ENCODE measurements at regions not wholly inside any gene's neighbourhood (a gene's known extent, or its start where the extent isn't known, plus 50 kb on each side); places are given as distances from the start of the nearest gene placed in this dataset.

- CTCF ChIA-PET (ENCODE audit: partially characterized antibody), result no interaction called here
- no peak for FAIRE-seq
- no peaks in the 10 kb centered on the region for H3K4me1 ChIP-seq (replicated peaks in 1 of 4; ENCODE audit: control insufficient read depth in 3 of 4, insufficient read depth in 4 of 4, low read length in 3 of 4)
Measured at GRCh38 chr7:124440081-124440480, 325.5 kb downstream of the GPR37 start.

More at GRCh38 chr7:124440081-124440480, 325.5 kb downstream of the GPR37 start:
- Histone ChIP-seq H3K56ac (replicated peaks; ENCODE audit: insufficient read length, low read depth, low read length) (no peak overlapping the region), H3K9me3 (ENCODE audit: insufficient read depth in 2 of 2, low read depth in 1 of 2, low read length in 1 of 2) (no peaks in the 10 kb centered on the region), H3K36me3 (ENCODE audit: control insufficient read depth in 2 of 4, insufficient read depth in 4 of 4, low read length in 3 of 4) (no peaks in the 10 kb centered on the region), H3K9ac (replicated peaks in 1 of 4; ENCODE audit: extremely low read depth in 1 of 4, low read depth in 3 of 4, low read length in 3 of 4) (no peak overlapping the region), H3K23ac (ENCODE audit: insufficient read length) (no peak overlapping the region), H2BK15ac (ENCODE audit: low read length) (no peak overlapping the region), H4K8ac (ENCODE audit: extremely low read depth, insufficient read depth, low read length) (no peak overlapping the region), H4K20me1 (replicated peaks in 1 of 2; ENCODE audit: control insufficient read depth in 1 of 2, insufficient read depth in 2 of 2, low read length in 2 of 2) (no peaks in the 10 kb centered on the region), H3K4me3 (ENCODE audit: extremely low read depth in 1 of 4, insufficient read depth in 2 of 4, low read depth in 3 of 4, low read length in 4 of 4) (no peak overlapping the region), H2BK12ac (ENCODE audit: low read depth, low read length) (no peak overlapping the region), H2AFZ (ENCODE audit: low read length) (no peak overlapping the region), H3K79me1 (ENCODE audit: low read depth, low read length) (no peaks in the 10 kb centered on the region), H3K4ac (replicated peaks; ENCODE audit: insufficient read length, low read depth, low read length) (no peak overlapping the region), H3K23me2 (ENCODE audit: low read depth, low read length) (no peaks in the 10 kb centered on the region), H2BK5ac (ENCODE audit: low read depth, low read length) (no peak overlapping the region), H3K27ac (ENCODE audit: low read depth, low read length) (no peak overlapping the region), H2BK20ac (ENCODE audit: low read length) (no peak overlapping the region), H2AK5ac (ENCODE audit: low read depth, low read length) (no peak overlapping the region), H2BK120ac (replicated peaks; ENCODE audit: low read depth, low read length) (no peak overlapping the region), H3K14ac (ENCODE audit: insufficient read length) (no peak overlapping the region), H3K27me3 (replicated peaks in 1 of 4; ENCODE audit: control insufficient read depth in 3 of 4, extremely low read depth in 1 of 4, insufficient read depth in 3 of 4, low read length in 3 of 4) (no peaks in the 10 kb centered on the region), H3K79me2 (ENCODE audit: control insufficient read depth in 1 of 2, insufficient read depth in 2 of 2, low read length in 2 of 2) (no peaks in the 10 kb centered on the region), H3K18ac (ENCODE audit: extremely low read depth, low read length) (no peak overlapping the region), H4K5ac (ENCODE audit: insufficient read length, low read depth, low read length) (no peak overlapping the region), H4K91ac (replicated peaks; ENCODE audit: insufficient read length, low read length) (no peak overlapping the region), H3K4me2 (ENCODE audit: insufficient read depth in 1 of 2, low read depth in 2 of 2, low read length in 2 of 2) (no peak overlapping the region)
- no peak for DNase-seq (ENCODE audit: low read depth in 1 of 2, low spot score in 2 of 2)
- TF ChIP-seq SP1 (IDR thresholded peaks at IDR 0.05; ENCODE audit: low read depth, low read length), result no peak
- no peak for TF ChIP-seq TEAD4 (IDR thresholded peaks at IDR 0.05; ENCODE audit: low read depth, low read length)
- TF ChIP-seq USF2 (IDR thresholded peaks at IDR 0.05; ENCODE audit: low read length), result no peak
- POLR2A ChIA-PET (ENCODE audit: partially characterized antibody), result no interaction called here
- WGBS, 2 experiments (ENCODE audit: extremely low coverage in 1 of 2, insufficient coverage in 1 of 2, insufficient read length in 1 of 2, insufficient replicate concordance in 2 of 2, low coverage in 1 of 2, low lambda C conversion rate in 2 of 2, missing lambda C conversion rate in 1 of 2), result 94% methylated on average over 2 of the region's 2 CpGs; no CpG with 5 or more reads in 1 of the 2 experiments
